HG03280 (cell line): ENCODE measurements at regions not wholly inside any gene's neighbourhood (a gene's known extent, or its start where the extent isn't known, plus 50 kb on each side); places are given as distances from the start of the nearest gene placed in this dataset.

Experiments
- ATAC-seq: cut with Tn5 transposase; IDR thresholded peaks from one replicate; pipeline ENCODE4 v1.9.1; 2021; ENCODE audit warnings: mild to moderate bottlenecking, moderate library complexity; ENCODE audit not compliant: unreplicated experiment

DNA sequence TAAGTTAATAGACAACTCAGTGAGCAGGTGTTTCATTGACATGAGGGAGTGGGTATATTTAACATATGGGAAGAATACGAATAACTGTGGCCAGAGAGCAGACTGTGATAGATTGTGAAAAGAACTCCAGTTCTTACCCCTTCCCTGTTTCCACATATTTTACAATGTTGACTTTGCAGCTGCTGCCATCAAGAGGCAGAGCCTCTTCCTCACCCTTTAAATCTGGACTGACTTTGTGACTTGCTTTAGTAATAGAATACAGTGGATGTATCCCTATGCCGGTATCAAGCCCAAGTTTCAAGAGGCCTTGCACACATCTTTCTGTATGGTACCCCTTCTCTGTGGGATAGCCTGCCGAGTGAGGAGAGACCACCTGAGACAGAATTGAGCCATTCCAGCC lies 356.7 kb downstream of the ETNK1 start:
- no peak for ATAC-seq

- no peak for ATAC-seq
These were observed 357.7 kb downstream of the ETNK1 start for GRCh38 chr12:22982635-22983034.

DNA sequence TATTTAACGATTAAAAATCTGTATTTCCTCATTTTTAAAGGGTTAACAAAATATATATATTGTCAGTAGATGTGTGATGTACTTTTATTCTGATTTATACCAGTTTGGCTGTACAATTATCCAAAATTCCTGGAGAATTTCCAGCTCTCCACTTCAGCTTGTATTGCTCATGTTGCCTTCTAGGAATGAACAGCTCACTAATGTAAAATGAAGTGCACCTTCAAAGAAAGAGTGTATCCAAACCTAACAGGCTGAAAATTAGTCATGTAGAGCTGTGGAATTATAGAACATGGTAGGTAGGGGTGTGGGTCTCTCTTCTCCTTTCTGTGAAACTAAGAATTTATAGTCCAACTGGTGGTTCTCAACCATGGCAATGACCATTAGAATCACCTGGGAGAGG lies 362.0 kb downstream of the ETNK1 start:
- ATAC-seq = no peak

DNA sequence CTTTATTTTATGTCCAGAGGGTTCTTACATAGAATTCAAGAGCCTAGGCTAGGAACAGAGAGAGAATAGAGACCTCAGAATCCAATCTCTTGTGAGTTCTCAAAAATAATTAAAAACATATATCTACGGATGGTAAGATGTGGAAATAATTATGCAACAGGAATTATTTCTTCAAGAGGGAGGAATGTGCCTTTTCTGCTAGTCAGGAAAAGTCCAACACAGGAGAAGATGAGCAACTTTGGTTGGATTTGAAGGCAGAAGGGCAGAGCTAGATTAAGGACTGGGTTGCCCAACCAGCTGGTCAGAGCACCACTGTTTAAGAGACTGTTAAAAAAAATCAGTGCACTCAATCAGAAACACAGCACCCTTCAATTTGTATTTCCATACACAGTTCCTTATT lies 365.5 kb downstream of the ETNK1 start:
- no peak for ATAC-seq

GRCh38 chr12:22991250-22991844 lies 366.4 kb downstream of the ETNK1 start:
- no peak for ATAC-seq

GRCh38 chr12:22993609-22994315 lies 368.8 kb downstream of the ETNK1 start:
- ATAC-seq = no peak

DNA sequence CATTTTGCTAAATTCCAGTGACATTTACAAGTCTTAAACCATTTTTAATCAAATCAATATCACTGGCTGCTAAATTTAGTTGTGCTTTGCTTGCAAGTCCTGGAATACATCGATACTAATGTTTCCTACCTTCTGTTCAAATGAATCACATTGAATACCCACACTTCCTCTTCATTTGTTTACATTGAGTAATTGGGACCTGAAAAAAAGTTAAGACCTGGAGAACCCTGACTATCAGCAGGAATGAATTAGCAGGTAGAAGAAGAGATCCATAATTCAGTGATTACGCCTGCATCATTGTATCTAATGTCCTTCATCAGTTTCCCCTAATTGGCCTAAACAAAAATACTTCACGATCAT lies 369.3 kb downstream of the ETNK1 start:
- ATAC-seq = no peak

GRCh38 chr12:23001487-23001886 lies 376.5 kb downstream of the ETNK1 start:
- ATAC-seq = no peak

DNA sequence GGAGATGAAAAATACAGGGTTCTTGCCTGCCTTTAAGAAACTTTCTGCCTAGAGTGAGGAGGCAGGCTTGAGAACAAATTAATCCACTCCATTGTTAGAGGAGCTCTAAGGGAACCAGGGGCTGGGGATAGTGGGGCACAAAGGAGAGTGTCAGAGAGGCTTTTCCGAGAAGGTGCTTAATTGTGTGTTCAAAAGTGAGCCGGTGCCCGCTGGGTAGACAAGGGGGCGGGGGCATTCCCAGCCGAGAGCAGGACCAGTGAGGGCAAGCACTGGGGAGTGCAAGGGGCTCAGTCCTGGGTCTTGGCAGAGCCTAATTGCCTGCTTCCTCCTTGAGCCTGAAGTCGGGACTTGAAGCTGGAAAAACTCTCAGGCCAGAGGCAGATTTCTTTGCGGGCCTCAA lies 377.4 kb downstream of the ETNK1 start:
- no peak for ATAC-seq

- no peak for ATAC-seq
These were observed 379.6 kb downstream of the ETNK1 start for GRCh38 chr12:23004473-23005020.

GRCh38 chr12:23005387-23005786 lies 380.4 kb downstream of the ETNK1 start:
- ATAC-seq = no peak

DNA sequence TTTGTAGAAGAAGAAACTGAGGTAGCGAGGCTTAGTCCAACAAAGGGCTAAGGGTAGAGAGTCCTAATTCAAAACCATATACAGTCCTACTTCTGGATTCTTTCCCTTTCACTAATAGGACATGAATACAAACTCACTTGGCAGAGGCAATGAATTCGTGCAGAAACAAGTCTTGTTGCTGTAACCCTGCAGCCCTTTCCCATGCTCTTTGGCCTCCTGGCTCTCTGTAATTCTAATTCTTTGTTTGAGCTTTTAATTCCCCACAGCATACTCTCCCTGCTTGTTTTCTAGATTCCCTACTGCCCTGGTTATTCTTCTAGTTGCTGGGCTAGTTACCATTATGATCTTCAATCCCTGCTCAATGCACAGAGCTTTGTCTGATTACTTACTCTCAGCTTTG lies 381.4 kb downstream of the ETNK1 start:
- ATAC-seq = no peak

GRCh38 chr12:23008623-23009022 lies 383.7 kb downstream of the ETNK1 start:
- ATAC-seq = no peak

DNA sequence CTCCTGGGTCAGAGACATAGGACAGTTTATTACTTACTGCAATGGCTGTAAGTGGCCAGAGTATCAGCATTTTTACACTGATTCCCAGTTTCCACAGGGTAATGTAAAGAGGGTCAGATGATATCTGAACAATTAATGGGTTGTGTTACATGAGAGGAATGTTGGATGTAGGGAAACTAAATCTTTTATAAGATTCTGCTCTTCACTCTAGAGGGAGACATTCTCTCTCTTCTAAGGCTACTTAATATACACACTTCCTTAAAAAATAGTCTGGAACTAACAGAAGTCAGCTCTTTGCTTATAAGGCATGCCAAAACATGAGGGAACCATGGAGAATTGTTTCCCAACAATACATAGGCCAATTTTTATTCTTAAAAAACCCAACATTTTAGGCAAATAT lies 389.8 kb downstream of the ETNK1 start:
- ATAC-seq = no peak

DNA sequence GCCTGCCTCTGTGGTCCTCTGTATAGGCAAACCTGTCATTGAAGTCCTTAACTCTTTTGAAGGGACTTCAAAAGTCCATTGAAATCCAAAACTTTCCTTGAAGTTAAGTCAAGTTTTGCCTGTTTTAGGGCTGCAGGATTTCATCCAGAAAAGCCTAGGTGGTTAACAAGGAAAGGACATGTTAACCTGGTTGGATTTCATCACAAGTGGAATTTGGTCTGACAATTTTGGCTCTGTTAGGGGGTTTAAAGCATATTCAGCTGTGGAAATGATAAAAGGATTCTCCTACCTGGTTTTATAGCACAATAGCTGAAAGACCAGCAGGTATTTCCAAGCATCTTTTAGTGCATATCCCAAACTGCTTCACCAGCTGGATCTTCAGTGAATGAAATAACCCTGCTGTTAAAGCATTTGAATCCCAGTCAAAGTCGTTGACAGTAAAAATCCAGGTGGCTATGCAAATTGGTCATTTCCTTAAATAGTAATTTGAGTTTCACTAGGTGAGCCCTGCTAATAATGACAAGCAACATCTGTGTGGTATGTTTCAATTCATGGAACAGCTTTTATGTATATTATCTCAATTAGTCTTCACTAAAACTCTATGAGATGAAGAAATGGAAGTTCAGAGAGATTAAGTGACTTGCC lies 400.5 kb downstream of the ETNK1 start:
- ATAC-seq = no peak

- ATAC-seq = no peak
These were observed 403.3 kb downstream of the ETNK1 start for GRCh38 chr12:23028158-23028802.

DNA sequence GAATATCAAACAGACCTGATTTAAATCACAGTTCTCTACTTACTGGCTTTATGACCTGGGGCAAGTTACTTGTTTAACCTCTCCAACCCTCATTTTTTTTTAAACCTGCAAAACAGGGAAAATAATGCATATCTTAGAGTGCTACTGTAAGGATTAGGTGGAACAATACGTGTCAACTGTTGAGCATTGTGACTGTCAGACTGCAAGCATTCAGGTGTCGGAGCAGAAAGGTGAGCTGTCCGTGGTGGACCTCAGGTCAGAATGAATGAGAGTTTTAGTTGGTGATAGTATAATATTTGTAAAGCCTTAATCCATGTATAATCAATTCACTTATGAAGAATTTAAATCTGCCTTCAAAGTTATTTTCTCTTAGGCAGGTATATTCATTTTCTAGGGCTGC lies 404.2 kb downstream of the ETNK1 start:
- no peak for ATAC-seq

GRCh38 chr12:23039834-23040233 lies 414.9 kb downstream of the ETNK1 start:
- no peak for ATAC-seq

DNA sequence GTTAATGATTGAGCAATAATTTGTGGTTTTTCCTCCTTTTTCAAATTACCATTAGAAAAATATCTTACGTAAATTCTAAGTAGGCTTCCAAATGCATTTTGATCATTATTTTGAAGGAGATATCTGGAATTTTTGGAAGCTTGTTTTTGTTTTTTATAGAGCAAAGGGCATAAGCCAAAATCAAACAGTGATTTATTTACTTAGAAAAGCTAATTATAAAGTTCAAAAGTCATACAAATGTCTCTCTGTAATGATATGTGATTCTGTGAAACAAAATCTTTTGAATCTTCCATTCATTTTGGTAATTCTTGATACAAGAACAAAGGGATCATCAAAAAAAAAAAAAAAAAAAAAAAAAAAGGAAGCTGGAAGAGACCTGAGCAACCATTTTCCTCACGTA lies 416.8 kb downstream of the ETNK1 start:
- no peak for ATAC-seq

DNA sequence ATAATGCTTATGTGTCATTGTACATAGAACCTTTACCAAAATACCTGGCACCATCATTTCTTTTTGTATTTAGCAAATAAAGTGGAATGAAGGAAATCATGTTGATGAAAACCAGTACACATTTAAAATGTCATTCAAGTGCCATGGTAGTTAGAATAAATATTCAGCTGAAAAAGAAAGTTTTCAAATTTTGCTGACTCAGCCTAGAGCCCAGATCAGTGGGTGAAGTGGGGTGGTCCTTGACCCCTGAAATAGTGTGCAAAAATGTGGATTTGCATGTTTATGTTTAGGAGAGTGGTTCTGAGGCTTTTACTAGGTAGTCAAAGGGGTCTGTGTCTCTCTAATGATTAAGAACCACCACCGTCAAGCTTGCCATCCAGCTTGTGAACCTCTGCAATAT lies 418.7 kb downstream of the ETNK1 start:
- no peak for ATAC-seq

DNA sequence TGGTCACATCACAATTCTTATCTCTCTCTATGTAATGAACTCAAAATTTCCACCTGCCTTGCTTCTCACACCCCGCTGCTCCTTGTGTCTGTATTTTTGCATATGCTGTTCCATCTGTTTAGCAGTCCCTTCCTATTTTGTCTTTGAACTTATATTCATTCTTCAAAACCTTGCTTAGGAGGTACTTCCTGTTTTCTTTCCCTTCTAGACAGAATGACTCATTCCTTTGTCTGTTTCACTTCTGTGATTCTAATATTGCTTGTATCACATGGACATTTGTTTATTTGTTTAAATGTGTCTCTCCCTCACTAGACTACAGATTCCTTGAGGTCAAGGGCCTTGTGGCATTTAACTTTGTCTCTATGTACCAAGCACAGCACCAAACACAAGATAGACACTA lies 424.2 kb downstream of the ETNK1 start:
- peak; percentile 65 for ATAC-seq

DNA sequence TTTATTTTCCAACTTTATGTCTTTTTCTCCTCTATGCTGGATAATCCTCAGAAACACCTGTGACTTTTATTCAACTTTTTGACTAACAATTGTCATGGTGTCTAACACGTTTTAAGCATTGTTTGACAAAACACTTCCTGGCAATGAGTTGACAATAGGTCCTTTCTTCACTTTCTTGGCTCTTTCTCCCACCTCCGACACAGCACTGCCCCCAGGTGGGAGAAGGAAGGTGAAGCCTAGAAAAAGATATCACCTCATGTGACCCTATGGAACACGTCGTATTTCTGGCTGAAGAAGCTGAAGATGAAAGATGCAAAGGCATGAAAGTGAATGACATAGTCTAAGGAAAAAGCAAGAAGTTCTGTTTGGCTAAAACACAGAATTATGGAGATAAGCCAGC lies 430.0 kb downstream of the ETNK1 start:
- no peak for ATAC-seq
